CD14-positive monocyte (primary cell): ENCODE measurements at regions not wholly inside any gene's neighbourhood (a gene's known extent, or its start where the extent isn't known, plus 50 kb on each side); places are given as distances from the start of the nearest gene placed in this dataset.

Source experiments
- DNase-seq, 3 donors: peaks; one replicate each; pipeline ENCODE4 v3.0.0-alpha.2; 2011 to 2022
- H2AFZ ChIP-seq: 2 replicates; pipeline ENCODE4 v1.6.0; 2012; ENCODE audit warnings: mild to moderate bottlenecking, low read depth, low read length, inconsistent platforms; ENCODE audit not compliant: insufficient read depth, poor library complexity, severe bottlenecking
- H3K27ac ChIP-seq, 2 donors: 1 replicate in 1 of 2; 2 replicates in 1 of 2; pipeline ENCODE4 v1.5.1; 2012 to 2013; ENCODE audit warnings: low read length in 2 of 2, control low read depth in 1 of 2, inconsistent platforms in 1 of 2, low read depth in 1 of 2, mild to moderate bottlenecking in 1 of 2
- H3K27me3 ChIP-seq, 2 donors: one replicate each; pipeline versions ENCODE4 v1.6.0 to v1.6.1; 2011 to 2013; ENCODE audit warnings: low read length in 2 of 2; ENCODE audit not compliant: control insufficient read depth in 2 of 2, insufficient read depth in 2 of 2
- H3K36me3 ChIP-seq, 2 donors: replicated peaks in 1 of 2; 1 replicate in 1 of 2; 2 replicates in 1 of 2; pipeline versions ENCODE4 v1.5.1 to v1.6.1; 2012 to 2013; ENCODE audit warnings: low read length in 2 of 2, control low read depth in 1 of 2, inconsistent platforms in 1 of 2, mild to moderate bottlenecking in 1 of 2; ENCODE audit not compliant: insufficient read depth in 2 of 2, control insufficient read depth in 1 of 2
- H3K4me1 ChIP-seq, 2 donors: 1 replicate in 1 of 2; 2 replicates in 1 of 2; pipeline versions ENCODE4 v1.5.1 to v1.6.1; 2012 to 2013; ENCODE audit warnings: low read length in 2 of 2, control low read depth in 1 of 2, inconsistent platforms in 1 of 2, mild to moderate bottlenecking in 1 of 2, moderate library complexity in 1 of 2; ENCODE audit not compliant: insufficient read depth in 2 of 2, control insufficient read depth in 1 of 2
- H3K4me2 ChIP-seq: replicated peaks from 2 replicates; pipeline ENCODE3; 2012; ENCODE audit warnings: low read length, moderate library complexity, mild to moderate bottlenecking; ENCODE audit not compliant: poor library complexity, severe bottlenecking; ENCODE audit errors: extremely low read depth
- H3K4me3 ChIP-seq, 3 experiments: fragments of 200-600 bp in 1 of 3; sonication (generic) in 1 of 3; replicated peaks in 1 of 3; 1 replicate in 2 of 3; 2 replicates in 1 of 3; pipeline ENCODE4 v1.5.1; 2011 to 2013; ENCODE audit warnings: low read length in 3 of 3, mild to moderate bottlenecking in 3 of 3, control low read depth in 2 of 3, low read depth in 2 of 3, inconsistent platforms in 1 of 3, moderate library complexity in 1 of 3
- H3K79me2 ChIP-seq: 2 replicates; pipeline ENCODE4 v1.6.0; 2012; ENCODE audit warnings: mild to moderate bottlenecking, control low read depth, inconsistent platforms, low read length, moderate library complexity; ENCODE audit not compliant: insufficient read depth
- H3K9ac ChIP-seq: 2 replicates; pipeline ENCODE4 v1.6.0; 2017; ENCODE audit warnings: low read length, mild to moderate bottlenecking; ENCODE audit not compliant: insufficient read depth, poor library complexity, severe bottlenecking
- H3K9me3 ChIP-seq, 2 donors: replicated peaks in 1 of 2; 1 replicate in 1 of 2; 2 replicates in 1 of 2; pipeline versions ENCODE4 v1.5.1 to v1.6.1; 2012 to 2013; ENCODE audit warnings: low read length in 2 of 2, control low read depth in 1 of 2; ENCODE audit not compliant: control insufficient read depth in 1 of 2, insufficient read depth in 1 of 2
- H4K20me1 ChIP-seq: 2 replicates; pipeline ENCODE4 v1.6.0; 2012; ENCODE audit warnings: mild to moderate bottlenecking, low read length, control low read depth, moderate library complexity; ENCODE audit not compliant: insufficient read depth
- H3K27ac Mint-ChIP-seq, 7 donors: one replicate each; pipeline ENCODE4 v1.8.0; 2020; ENCODE audit warnings: mild to moderate bottlenecking in 7 of 7, mixed read lengths in 7 of 7, moderate library complexity in 6 of 7, inconsistent platforms in 2 of 7
- H3K27me3 Mint-ChIP-seq, 3 donors: one replicate each; pipeline ENCODE4 v1.8.0; 2021 to 2022; ENCODE audit warnings: low read depth in 3 of 3, mild to moderate bottlenecking in 3 of 3, mixed read lengths in 3 of 3, moderate library complexity in 3 of 3, inconsistent platforms in 1 of 3
- H3K36me3 Mint-ChIP-seq, 2 donors: one replicate each; pipeline ENCODE4 v1.8.0; 2020; ENCODE audit warnings: mixed read lengths in 2 of 2, inconsistent platforms in 1 of 2, mild to moderate bottlenecking in 1 of 2
- H3K4me1 Mint-ChIP-seq: one replicate; pipeline ENCODE4 v1.8.0; 2020; ENCODE audit warnings: mild to moderate bottlenecking, mixed read lengths
- H3K4me3 Mint-ChIP-seq, 2 donors: one replicate each; pipeline ENCODE4 v1.8.0; 2020; ENCODE audit warnings: mild to moderate bottlenecking in 2 of 2, mixed read lengths in 2 of 2, moderate library complexity in 1 of 2
- H3K9me3 Mint-ChIP-seq, 7 donors: one replicate each; pipeline ENCODE4 v1.8.0; 2020 to 2022; ENCODE audit warnings: mixed read lengths in 7 of 7, mild to moderate bottlenecking in 6 of 7, moderate library complexity in 6 of 7, inconsistent platforms in 2 of 7
- CTCF ChIP-seq: fragments of 200-600 bp; IDR thresholded peaks from one replicate; pipeline ENCODE4 v1.8.0; 2022; ENCODE audit warnings: antibody characterized with exemption, mild to moderate bottlenecking
- whole genome bisulfite sequencing: methylation state at CpG from one replicate; pipeline ENCODE4 v1.1.5; 2013; ENCODE audit warnings: missing lambda C conversion rate; ENCODE audit not compliant: insufficient coverage; 5-methylcytosine and 5-hydroxymethylcytosine counted together
- intact Hi-C, 2 donors: fragments of 100-400 bp; cut with micrococcal nuclease; formaldehyde crosslinking; loops; one replicate each; pipeline versions ENCODE4 v1.15.0 to v1.15.1; 2023

DNA sequence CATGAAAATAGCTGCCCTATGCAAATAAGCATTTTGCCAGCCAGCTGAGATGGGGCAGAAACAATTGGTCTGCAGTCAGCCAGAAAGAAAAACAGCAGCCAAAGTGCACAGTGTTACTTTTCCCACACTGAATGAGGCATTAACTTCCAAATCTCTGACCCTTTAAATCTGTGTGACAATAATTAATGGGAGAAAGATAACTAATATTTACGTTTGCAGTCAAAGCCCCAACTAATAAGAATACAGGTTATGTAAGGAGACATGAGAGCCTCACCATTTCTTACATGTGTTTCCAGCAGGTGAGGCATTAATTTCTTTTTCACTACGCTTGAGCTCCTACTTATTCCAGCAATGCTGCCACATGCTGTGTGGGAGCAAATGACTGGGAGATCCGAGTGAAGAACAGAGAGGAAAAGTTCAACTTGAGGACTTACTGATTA is 339.0 kb downstream of the SATB2 start:
- WGBS, result no CpG with 5 or more reads among the region's 3 CpGs
- H3K9me3 ChIP-seq, result no peaks in the 10 kb centered on the region
- H3K36me3 Mint-ChIP-seq, result no peaks in the 10 kb centered on the region
- H3K9ac ChIP-seq, result no peak overlapping the region
- H3K27ac Mint-ChIP-seq, result no peak overlapping the region
- H2AFZ ChIP-seq, result no peak overlapping the region
- H3K27me3 Mint-ChIP-seq, result peaks cover 0 to 3% (median 0%) of the 10 kb centered on the region in 3 donors
- H3K27ac ChIP-seq, result no peak overlapping the region
- no peaks in the 10 kb centered on the region for H3K4me1 ChIP-seq
- TF ChIP-seq CTCF, result no peak
- H3K4me2 ChIP-seq, result no peak overlapping the region
- H3K79me2 ChIP-seq, result no peaks in the 10 kb centered on the region
- no peak overlapping the region for H3K4me3 Mint-ChIP-seq
- DNase-seq, result no peak
- no peaks in the 10 kb centered on the region for H3K4me1 Mint-ChIP-seq
- no peaks in the 10 kb centered on the region for H4K20me1 ChIP-seq
- no peak overlapping the region for H3K4me3 ChIP-seq
- H3K36me3 ChIP-seq, result no peaks in the 10 kb centered on the region
- H3K27me3 ChIP-seq, result no peaks in the 10 kb centered on the region
- H3K9me3 Mint-ChIP-seq, result peaks cover 0 to 3% (median 0%) of the 10 kb centered on the region in 7 donors
- intact Hi-C loops, result no loop called here

DNA sequence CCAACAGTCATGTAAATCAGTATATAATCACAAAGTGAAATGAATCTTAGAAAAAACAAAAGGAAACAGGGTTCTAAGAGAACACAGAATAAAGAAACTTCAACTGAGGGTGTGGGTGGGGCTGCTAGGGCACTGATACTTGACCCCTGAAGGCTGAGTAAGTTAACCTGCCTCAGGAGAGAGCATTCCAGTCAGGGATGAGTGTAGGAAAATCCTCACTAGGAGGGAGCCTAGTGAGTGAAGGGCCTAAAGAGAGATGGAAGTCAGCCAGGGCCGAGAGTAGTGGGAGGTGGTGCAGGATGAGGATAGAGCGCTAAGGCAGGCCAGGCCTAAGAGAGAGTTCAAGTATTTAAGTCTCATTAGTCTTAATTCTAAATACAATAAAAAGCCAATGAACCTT is 342.6 kb downstream of the SATB2 start:
- TF ChIP-seq CTCF, result no peak
- intact Hi-C loops, result no loop called here
- Mint-ChIP-seq H3K27ac (no peak overlapping the region), H3K9me3 (peaks cover 0 to 3% (median 0%) of the 10 kb centered on the region in 7 donors), H3K27me3 (peaks cover 0 to 3% (median 0%) of the 10 kb centered on the region in 3 donors), H3K4me3 (no peak overlapping the region), H3K4me1 (no peaks in the 10 kb centered on the region), H3K36me3 (no peaks in the 10 kb centered on the region)
- Histone ChIP-seq H3K9me3 (no peaks in the 10 kb centered on the region), H3K79me2 (no peaks in the 10 kb centered on the region), H3K4me1 (no peaks in the 10 kb centered on the region), H4K20me1 (no peaks in the 10 kb centered on the region), H3K36me3 (no peaks in the 10 kb centered on the region), H3K27me3 (no peaks in the 10 kb centered on the region), H3K4me3 (no peak overlapping the region), H3K27ac (no peak overlapping the region), H2AFZ (no peak overlapping the region), H3K4me2 (no peak overlapping the region), H3K9ac (no peak overlapping the region)
- no CpG with 5 or more reads among the region's 2 CpGs for WGBS
- DNase-seq, result no peak
